HT-29 (cell line): ENCODE measurements at regions not wholly inside any gene's neighbourhood (a gene's known extent, or its start where the extent isn't known, plus 50 kb on each side); places are given as distances from the start of the nearest gene placed in this dataset.
"Not testable (repeated sequence)": the region's sequence is repeated elsewhere in the genome, so short reads cannot be mapped to it uniquely, and the experiment has no call there.

Experiments
- DNase-seq: peaks from one replicate; pipeline ENCODE4 v3.0.0-alpha.2; 2015; ENCODE audit warnings: low spot score

- no peak for DNase-seq
Observed at GRCh38 chr11:39462506-39462905, 1996.9 kb downstream of the LRRC4C start.

DNA sequence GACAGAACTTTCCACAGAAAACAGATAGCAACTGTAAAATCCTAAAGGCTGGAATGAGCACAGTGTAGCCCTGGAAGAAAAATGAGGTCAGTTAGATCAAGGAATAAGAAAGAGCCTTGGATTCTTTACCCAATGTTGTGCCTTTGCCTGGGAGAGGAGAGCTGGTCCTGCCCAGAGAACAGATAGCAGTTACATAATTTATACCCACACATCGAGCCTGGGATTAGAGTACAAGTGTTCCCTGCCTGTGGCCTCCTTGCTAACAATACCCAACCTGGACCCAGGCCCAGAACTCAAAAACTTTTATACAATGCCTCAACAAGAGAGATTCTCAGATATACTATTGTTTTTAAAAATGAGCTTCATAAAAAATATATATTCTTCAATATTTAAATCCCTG, 1998.4 kb downstream of the LRRC4C start:
- no peak for DNase-seq

DNA sequence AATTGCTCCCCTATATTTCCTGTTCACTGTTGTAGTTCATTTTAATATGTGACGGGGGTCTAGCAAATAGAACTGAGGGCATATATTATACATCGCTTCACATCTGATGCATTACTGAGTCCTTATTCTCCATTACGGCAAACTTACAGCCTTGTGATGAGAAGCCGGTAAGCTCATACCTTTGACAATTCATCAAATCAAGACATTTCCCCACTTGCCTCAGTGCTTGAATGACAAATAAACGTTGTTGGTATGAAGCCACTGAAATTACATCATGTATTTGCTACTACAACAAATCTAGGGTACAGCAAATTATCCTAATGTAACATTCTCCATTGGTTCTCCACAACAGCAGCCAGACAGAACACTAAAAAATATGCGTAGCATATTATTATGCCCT, 1999.8 kb downstream of the LRRC4C start:
- no peak for DNase-seq

DNA sequence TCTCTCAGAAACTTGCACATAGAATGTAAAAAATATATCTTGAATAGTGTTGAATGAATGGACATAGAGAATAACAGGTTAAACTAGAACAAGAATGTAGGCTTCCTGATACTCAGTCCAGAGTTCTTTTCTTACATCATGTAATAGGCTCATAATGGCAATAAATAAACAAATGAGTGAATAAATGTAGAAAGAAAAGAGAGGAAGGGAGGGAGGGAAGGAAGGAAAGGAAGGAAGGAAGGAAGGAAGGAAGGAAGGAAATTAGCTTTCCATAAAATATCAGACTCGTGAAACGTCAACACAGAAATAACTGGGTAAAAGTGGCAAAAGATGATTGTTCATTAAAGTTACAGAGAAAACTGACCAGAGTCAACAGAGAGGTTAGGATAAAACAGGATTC, 2001.0 kb downstream of the LRRC4C start:
- no peak for DNase-seq

DNA sequence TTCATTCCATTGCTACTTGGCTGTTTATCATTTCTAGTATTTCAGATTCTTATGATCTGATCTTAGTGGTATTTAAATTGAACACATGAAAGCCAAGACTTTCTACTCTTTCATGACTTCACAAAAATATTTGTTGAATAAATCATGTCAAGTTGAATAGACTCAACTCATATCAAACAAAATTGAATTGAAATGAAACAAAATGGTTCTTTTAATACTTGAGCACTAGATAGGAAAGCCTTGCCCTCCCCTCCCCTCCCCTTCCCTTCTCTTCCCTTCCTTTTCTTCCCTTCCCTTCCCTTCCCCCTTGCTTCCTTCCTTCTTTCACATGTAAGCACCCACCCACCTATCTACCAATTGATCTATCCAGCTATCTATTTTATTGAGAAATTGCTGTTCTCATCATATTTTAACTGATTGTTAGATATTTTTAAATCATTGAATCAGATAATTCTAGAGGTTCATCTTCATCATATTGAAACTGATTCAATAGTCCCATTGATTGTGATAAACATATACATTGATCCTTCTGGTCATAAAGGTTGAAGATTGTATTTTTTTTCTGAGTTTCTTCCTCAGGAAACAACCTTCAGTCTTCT, 2015.9 kb downstream of the LRRC4C start:
- no peak for DNase-seq

DNA sequence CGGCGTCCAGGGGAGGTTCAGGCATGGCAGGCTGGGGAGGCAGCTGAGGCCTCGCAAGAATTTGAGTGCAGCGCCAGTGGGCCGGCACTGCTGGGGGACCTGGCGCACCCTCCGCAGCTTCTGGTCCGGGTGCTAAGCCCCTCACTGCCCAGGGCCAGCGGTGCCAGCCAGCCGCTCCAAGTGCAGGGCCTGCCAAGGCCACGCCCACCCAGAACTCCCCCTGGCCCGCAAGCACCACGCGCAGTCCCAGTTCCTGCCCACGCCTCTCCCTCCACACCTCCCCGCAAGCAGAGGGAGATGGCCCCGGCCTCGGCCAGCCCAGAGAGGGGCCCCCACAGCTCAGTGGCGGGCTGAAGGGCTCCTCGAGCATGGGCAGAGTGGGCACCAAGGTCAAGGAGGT, 2017.3 kb downstream of the LRRC4C start:
- DNase-seq: no peak

GRCh38 chr11:39435641-39436040, 2023.8 kb downstream of the LRRC4C start:
- no peak for DNase-seq

- DNase-seq: no peak
Observed at GRCh38 chr11:39434466-39434865, 2025.0 kb downstream of the LRRC4C start.

DNA sequence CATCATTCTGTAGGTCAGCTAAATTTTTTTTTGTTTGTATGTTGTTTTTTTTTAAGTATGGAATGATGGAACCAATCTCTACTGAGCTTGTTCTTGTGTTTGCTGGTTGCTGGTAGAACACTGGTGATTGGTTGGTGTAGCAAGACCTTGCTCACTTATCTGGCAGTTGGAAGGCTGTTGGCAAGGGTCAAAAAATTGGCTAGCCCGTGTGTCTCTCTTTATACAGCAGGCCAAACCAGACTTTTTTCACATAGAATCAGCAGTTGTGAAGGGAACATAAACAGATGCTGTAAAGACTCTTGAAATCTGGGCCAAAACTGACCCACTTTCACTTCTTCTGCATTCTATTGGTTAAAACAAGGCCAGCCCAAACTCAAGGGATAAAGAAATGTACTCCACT, 2026.5 kb downstream of the LRRC4C start:
- DNase-seq: no peak

DNA sequence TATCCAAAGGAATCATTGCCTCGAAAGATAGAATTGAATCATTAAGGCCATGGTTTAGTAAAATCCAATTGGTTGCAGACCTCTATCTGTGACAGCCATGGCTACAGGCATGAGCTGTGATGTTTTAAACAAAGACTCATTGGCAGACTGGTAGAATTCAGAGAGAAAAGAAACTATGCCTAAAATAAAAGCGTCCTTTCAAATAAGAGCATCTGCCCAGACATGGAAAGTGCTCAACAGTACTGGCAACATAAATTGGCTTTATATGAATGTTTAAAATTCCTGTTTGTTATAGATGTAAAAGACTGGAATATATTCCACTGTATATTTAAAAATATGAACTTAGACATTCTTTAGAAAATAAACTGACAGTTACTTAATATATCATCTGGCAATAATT, 2034.2 kb downstream of the LRRC4C start:
- DNase-seq: no peak

DNA sequence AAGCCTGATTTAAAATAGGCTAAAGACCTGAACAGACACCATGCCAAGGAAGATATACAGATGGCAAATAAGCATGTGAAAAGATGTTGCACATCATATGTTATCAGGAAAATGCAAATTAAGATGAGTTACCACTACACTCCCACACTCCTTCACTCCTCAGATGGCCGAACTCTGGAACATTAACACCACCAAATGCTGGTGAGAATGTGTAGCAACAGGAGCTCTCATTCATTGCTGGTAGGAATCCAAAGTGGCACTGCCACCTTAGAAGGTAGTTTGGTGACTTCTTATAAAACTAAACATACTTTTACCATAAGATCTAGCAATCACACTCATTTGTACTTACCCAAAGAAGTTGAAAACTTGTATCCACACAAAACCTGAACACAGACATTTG, 2047.3 kb downstream of the LRRC4C start:
- no peak for DNase-seq

GRCh38 chr11:39385911-39386310, 2073.5 kb downstream of the LRRC4C start:
- no peak for DNase-seq

DNA sequence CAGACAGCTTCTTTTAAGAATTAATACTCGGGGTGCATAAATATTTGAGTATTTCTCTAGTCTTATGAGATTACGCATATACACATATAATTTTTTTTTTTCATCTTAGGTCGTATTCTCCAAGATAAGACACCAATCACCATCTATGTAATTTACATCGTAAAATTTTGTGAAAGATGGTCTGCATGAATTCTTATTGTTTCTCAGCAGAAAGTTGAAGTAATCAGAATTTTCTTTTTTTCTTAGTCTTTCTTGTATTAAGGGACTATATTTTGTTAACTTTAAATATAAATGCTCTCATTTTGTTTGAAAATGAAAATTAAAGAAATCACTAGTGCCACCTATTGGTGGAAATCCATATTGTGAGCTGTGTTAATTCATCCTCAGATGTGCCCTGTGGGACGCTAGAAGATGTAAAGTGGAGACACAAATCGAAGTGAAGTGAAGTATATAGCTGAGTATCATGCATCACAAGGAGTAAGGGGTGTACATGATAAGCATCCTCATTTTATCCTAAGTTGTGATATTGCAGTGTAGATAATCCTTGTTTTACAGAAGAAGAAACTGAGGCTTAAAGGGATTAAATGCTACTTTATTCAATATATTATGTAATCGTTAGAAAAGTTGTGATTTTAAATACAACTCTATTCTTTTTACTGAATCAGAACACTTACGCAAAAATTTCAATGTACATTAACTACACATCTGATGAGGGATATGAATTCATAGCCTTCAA, 2084.3 kb downstream of the LRRC4C start:
- peak; percentile 66 for DNase-seq

- DNase-seq: no peak
Observed at GRCh38 chr11:39367534-39367933, 2091.9 kb downstream of the LRRC4C start.

- peak; percentile 26 for DNase-seq
Observed at GRCh38 chr11:39365809-39366436, 2093.5 kb downstream of the LRRC4C start.

DNA sequence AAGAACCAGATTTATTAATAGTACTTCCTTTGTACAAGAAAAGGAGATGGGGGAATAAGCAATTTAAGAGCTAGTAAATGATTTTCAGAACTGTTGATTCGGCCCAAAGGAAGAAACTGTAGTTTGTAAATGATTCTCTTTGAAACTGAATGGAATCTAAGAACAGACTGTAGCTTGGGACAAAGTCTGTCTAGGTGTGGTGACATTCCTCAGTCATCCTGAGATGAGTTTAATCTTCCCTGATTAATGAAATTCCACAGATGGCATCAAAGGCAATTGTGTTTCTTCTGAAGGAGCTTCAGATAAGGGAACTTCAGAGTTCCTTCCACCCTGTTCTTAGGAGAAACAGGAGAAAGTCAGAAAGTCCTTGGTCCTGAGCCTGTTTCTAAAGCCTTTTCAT, 2095.9 kb downstream of the LRRC4C start:
- no peak for DNase-seq

DNA sequence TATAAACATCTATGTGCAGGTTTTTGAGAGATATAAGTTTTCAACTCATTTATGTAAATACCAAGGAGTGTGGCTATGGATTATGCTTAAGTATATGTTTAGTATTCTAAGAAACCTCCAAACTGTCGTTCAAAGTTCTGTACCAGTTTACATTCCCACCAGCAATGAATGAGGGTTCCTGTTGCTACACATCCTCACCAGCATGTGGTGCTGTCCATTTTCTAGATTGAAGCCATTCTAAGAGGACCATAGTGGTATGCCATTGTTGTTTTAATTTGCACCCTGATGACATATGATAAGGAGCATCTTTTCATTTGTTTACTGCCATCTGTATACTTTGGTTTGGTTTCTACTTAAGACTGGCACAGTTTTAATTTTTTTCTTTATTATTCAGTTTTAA, 2097.9 kb downstream of the LRRC4C start:
- no peak for DNase-seq

GRCh38 chr11:39345834-39346442, 2113.5 kb downstream of the LRRC4C start:
- DNase-seq: no peak

DNA sequence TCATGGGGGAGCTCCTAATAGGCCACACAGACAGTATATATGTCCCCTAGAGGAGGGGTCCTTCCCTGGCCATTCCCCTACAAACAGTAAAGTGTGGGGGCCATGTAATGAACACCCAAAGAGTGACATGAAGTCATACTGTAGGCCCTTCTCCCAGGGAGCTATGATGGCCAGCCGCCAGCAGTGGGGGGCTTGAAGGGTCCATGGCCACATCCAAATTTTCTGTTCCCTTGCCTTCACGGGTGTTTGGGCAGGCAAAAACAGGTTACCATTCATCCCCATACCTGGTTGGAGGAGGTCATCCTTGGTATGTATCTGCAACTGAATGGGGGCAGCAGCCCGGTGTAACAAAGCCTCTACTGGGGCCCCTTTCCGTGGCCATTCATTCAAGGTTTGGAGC, 2118.0 kb downstream of the LRRC4C start:
- no peak for DNase-seq

- not testable (repeated sequence) for DNase-seq
Observed at GRCh38 chr11:39333006-39333405, 2126.4 kb downstream of the LRRC4C start.

GRCh38 chr11:39327302-39327701, 2132.2 kb downstream of the LRRC4C start:
- DNase-seq: no peak

GRCh38 chr11:39311888-39312287, 2147.6 kb downstream of the LRRC4C start:
- DNase-seq: not testable (repeated sequence)

- DNase-seq: no peak
Observed at GRCh38 chr11:39304586-39304985, 2154.9 kb downstream of the LRRC4C start.
